ENCODE measurements at regions not wholly inside any gene's neighbourhood (a gene's known extent, or its start where the extent isn't known, plus 50 kb on each side); places are given as distances from the start of the nearest gene placed in this dataset.
A peak's percentile ranks its signal among the peaks of the same experiment; 100 is the strongest.

DNA sequence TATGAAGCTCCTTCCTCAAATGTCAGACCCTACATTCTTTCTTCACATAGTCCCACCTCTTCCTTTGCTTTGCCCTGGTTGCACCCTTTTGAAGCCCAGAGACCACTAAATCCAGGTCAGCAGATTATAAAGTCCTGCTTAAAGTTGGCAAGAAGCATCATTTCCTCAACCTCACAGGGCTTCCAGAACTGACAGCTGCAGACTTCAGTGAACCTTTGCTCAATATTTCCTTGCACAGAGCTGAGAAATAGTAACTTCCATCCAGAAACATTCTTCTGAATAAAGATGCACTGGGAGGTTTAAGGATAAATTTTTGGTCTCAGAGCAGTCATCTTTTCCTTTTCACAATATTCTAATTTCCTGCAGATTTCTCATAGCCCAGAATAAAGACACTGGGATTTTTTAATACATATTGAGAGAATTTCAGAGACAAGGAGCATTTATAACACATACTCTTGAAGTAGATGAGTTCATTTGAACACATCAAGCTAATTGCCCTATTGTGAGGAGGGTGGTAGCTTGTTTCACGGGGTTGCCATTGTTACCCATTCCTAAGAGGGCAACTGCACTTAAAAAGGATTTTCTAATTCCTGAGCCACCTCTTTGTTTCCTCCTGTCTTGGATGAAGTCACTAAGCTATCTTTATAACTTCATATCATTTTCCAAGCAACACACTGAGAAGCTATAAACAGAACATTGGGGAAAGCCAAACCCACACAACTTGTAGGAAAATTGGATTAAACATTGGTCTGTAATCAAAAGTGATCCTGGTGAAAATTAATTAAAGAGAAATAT, 150.2 kb upstream of the PLN start:
- TF ChIP-seq, protein P1, sequence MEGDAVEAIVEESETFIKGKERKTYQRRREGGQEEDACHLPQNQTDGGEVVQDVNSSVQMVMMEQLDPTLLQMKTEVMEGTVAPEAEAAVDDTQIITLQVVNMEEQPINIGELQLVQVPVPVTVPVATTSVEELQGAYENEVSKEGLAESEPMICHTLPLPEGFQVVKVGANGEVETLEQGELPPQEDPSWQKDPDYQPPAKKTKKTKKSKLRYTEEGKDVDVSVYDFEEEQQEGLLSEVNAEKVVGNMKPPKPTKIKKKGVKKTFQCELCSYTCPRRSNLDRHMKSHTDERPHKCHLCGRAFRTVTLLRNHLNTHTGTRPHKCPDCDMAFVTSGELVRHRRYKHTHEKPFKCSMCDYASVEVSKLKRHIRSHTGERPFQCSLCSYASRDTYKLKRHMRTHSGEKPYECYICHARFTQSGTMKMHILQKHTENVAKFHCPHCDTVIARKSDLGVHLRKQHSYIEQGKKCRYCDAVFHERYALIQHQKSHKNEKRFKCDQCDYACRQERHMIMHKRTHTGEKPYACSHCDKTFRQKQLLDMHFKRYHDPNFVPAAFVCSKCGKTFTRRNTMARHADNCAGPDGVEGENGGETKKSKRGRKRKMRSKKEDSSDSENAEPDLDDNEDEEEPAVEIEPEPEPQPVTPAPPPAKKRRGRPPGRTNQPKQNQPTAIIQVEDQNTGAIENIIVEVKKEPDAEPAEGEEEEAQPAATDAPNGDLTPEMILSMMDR (IDR thresholded peaks at IDR 0.05; ENCODE audit: insufficient read depth, low read depth, low read length), result no peak
- H3K4me3 ChIP-seq (ENCODE audit: low read depth, low read length), result no peak overlapping the region
- no peak for DNase-seq (ENCODE audit: low read depth)

DNA sequence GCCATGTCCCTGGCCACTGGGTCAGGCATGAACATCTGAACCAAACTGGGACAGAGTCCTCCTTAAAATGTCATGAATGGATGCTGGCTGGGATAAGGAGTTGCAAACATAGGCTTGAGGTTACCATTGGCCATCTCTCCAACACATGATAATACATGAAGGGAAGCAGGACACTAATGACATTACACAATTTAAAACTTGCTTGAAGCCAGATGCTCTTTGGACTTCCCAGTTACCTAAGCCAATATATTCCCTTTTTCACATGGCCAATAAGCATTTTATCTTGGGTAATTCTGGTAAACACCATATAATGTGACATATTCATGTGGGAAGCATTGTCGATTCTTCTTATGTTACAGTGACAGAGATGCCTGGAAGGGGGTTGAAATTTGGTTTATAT, 148.0 kb upstream of the PLN start:
- TF ChIP-seq, protein P1 (IDR thresholded peaks at IDR 0.05; ENCODE audit: insufficient read depth, low read depth, low read length), result no peak
- no peak for DNase-seq (ENCODE audit: low read depth)
- H3K4me3 ChIP-seq (ENCODE audit: low read depth, low read length), result no peak overlapping the region

DNA sequence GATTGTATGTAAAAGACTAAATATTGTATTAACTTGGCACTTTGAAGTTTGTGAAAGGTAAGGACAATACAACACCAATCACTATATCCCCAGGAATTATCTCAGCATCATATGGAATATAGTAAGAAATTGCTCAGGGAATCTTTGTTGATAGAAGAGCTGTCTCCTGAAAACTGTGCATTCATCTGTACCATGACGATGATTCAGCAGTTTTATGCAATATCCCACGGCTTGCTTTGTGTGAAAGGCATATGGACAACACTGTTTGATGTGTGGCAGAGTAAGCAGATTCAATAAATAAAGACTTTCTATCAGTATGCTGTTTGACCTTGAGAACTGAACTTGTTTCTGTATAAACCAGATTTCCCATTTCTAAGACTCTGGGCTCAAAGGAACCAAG, 147.5 kb upstream of the PLN start:
- H3K4me3 ChIP-seq (ENCODE audit: low read depth, low read length), result no peak overlapping the region
- DNase-seq (ENCODE audit: low read depth), result peak; percentile 18
- TF ChIP-seq, protein P1 (IDR thresholded peaks at IDR 0.05; ENCODE audit: insufficient read depth, low read depth, low read length), result no peak

DNA sequence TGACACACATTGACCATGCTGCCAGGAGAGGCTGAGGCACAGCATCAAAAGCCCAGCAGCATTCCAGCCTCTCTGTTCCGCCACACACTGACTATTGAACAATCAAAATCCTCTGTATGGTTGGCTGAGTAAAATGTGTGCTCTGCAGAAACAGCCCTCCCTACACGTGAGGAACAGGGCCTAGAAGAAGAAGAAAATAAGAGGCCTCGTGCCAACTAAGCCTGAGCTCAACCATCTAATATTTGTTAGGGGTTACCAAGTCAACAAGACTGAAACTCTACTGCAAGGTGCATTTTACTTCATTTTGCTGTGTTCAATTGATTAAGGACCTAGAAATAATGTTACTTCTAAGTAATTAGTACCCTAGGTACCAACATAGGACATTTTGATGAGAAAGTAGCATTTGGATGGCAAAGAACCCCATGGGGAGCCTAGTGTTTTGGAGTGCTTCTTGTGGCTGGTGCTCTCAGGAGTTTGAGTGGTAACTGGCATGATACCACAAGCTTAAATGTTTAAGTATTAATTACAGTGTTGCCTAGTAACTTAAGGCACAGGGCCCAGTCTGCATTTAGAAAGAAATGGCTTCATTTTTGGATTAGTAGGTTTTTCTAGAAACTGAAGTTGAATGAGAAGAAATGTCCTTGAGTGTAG, 146.6 kb upstream of the PLN start:
- TF ChIP-seq, protein P1 (IDR thresholded peaks at IDR 0.05; ENCODE audit: insufficient read depth, low read depth, low read length), result no peak
- no peak for DNase-seq (ENCODE audit: low read depth)
- no peak overlapping the region for H3K4me3 ChIP-seq (ENCODE audit: low read depth, low read length)

DNA sequence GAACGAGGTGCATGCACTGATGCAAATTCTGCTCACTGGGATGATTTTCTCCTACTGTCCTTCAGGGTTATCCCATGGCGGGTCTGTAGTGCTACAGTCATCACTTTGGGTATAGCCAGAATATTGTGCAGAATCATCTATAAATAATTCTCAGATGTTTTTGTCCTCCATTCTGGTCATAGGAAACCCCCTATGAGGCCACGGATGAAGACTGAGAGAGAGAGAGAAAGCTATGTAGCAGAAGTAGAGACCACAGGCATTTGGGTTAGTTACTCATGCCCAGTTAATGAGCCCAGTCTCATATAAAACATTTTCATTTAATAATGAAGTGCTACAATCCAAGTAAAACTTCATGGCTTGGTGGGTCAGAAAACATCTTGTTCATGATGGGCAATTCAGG, 145.1 kb upstream of the PLN start:
- TF ChIP-seq, protein P1 (IDR thresholded peaks at IDR 0.05; ENCODE audit: insufficient read depth, low read depth, low read length), result no peak
- H3K4me3 ChIP-seq (ENCODE audit: low read depth, low read length), result no peak overlapping the region
- no peak for DNase-seq (ENCODE audit: low read depth)

DNA sequence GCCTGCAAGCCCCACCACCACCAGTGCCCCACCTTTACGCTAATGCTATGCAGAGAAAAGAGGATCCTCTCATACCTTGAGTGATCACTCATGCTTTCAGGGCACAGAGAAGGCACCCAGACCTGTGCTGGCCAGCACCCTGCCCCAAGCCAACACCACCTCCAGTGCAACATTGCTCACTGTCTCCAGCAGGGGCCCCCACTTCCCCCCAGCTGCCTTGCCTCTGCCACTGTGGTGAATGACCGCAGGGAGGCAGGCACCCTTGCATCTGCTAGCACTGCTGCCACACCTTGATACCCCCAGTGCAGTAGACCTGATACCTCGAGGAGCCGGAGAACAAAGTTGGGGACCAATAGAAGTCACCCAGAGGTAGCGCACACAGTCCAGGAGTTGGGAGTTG, 139.2 kb upstream of the PLN start:
- no peak overlapping the region for H3K4me3 ChIP-seq (ENCODE audit: low read depth, low read length)
- TF ChIP-seq, protein P1 (IDR thresholded peaks at IDR 0.05; ENCODE audit: insufficient read depth, low read depth, low read length), result peak; percentile 4

More for the DNA sequence above, 139.2 kb upstream of the PLN start:
- no peak for DNase-seq (ENCODE audit: low read depth)
